GM12891 (cell line): ENCODE measurements at regions not wholly inside any gene's neighbourhood (a gene's known extent, or its start where the extent isn't known, plus 50 kb on each side); places are given as distances from the start of the nearest gene placed in this dataset.

ENCODE experiments used
- POLR2A ChIP-seq: IDR thresholded peaks from 2 replicates; pipeline ENCODE4 v1.6.1; 2011; ENCODE audit warnings: low read depth, low read length, control low read depth
- POLR2AphosphoS5 ChIP-seq: IDR thresholded peaks from 2 replicates; pipeline ENCODE4 v1.6.1; 2011; ENCODE audit warnings: low read depth, low read length, control low read depth
- SPI1 ChIP-seq: IDR thresholded peaks from 2 replicates; pipeline ENCODE4 v1.6.1; 2011; ENCODE audit warnings: low read depth, low read length, control low read depth

DNA sequence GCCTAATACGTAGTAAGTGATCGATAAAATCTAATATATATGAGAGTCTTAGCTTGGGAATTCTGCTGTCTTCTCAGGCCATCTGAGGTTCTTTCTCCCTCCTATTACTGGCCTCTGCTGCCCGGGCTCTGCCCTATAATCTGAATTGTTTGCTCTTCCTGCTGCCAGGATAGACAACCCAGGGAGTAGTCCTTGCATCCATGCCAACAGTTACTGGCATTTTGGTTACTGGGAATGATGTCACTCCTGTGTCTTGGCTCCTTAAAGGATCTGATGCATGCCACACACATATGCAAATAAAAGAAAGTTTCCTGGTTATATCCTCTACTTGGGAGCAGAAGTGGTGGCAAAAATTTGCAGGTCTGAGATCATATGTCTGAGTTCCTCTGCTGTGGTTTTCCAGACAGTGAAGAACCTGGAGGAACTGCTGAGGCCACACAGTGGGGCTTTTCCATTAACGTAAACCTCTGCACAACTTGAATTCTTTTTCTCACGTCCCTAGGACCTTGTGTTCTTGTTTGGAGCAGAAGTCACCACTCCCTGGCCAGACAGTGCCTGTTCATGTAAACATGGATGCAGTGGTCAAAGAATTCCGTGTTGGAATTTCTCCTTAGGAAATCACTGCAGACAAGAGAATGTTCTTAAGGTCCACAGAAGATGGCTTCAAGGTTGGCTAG, 320.6 kb upstream of the TBX3 start:
- TF ChIP-seq POLR2A, result no peak
- no peak for TF ChIP-seq POLR2AphosphoS5
- no peak for TF ChIP-seq SPI1
